ENCODE measurements at regions not wholly inside any gene's neighbourhood (a gene's known extent, or its start where the extent isn't known, plus 50 kb on each side); places are given as distances from the start of the nearest gene placed in this dataset.
A peak's percentile ranks its signal among the peaks of the same experiment; 100 is the strongest.
"Not testable (repeated sequence)": the region's sequence is repeated elsewhere in the genome, so short reads cannot be mapped to it uniquely, and the experiment has no call there.

DNA sequence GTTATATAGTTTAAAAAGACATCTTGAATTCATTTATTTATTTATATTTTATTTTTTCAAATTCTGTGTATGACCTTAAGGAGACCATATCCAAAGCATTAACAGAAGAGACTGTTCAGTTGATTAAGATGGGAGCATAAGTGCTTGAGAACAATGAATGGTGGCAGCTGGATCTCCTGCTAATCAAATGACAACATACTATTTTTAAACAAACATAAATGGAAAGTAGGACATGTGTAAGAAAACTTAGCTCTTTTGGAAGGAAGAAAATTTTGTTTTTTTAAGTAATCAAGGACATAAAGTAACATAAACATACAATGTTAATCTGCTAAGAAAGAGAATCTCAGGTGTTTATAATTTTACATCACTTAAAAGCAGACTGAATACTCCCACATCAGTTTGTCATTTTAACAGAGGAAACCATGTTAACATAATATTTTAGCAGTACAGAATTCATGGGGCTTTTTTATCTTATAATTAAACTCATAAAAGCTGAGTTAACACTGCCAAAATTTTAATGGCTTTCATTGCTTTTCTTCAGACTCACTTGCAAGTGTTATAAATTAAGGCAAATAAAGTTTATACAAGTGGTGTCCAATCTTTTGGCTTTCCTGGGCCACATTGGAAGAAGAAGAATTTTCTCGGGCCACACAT is 95.1 kb downstream of the MAD2L1 start:
- Histone ChIP-seq H3K27ac (ENCODE audit: low read depth, low read length) (no peak overlapping the region), H3K36me3 (ENCODE audit: insufficient read depth, low read length) (no peaks in the 10 kb centered on the region), H3K4me1 (ENCODE audit: control insufficient read depth, insufficient read depth, low read length, unreplicated experiment) (no peaks in the 10 kb centered on the region), H3K79me2 (ENCODE audit: control insufficient read depth, insufficient read depth, low read length, unreplicated experiment) (no peaks in the 10 kb centered on the region), H2AFZ (ENCODE audit: low read length, unreplicated experiment) (no peak overlapping the region), H3K4me3 (ENCODE audit: low read depth, low read length) (no peak overlapping the region), H3K27me3 (ENCODE audit: insufficient read depth, low read length) (no peaks in the 10 kb centered on the region)

DNA sequence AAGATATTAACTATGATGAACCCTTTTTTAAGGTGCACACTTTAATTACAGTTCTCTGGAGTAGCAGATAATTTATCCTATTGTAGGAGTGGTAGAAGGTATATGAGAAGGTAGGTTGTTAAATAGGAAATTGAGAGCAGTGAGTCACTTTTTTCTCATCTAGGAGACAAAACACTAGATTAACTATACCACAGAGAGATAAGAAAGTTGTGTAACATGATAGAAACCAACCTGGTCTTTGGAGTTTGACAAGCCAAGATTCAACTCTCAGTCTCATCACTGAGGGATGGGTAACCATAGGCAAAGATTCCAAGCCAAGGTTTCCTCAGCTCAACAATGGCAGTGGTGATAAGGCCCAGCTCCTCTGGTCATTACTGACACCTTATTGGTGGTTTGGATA is 104.0 kb downstream of the MAD2L1 start:
- Histone ChIP-seq H3K79me2 (ENCODE audit: control insufficient read depth, insufficient read depth, low read length, unreplicated experiment) (no peaks in the 10 kb centered on the region), H3K4me1 (ENCODE audit: control insufficient read depth, insufficient read depth, low read length, unreplicated experiment) (no peaks in the 10 kb centered on the region), H3K4me3 (ENCODE audit: low read depth, low read length) (no peak overlapping the region), H2AFZ (ENCODE audit: low read length, unreplicated experiment) (no peak overlapping the region), H3K36me3 (ENCODE audit: insufficient read depth, low read length) (no peaks in the 10 kb centered on the region), H3K27ac (ENCODE audit: low read depth, low read length) (no peak overlapping the region), H3K27me3 (ENCODE audit: insufficient read depth, low read length) (no peaks in the 10 kb centered on the region)

GRCh38 chr4:119958983-119959382 is 107.7 kb downstream of the MAD2L1 start:
- H3K27me3 ChIP-seq (ENCODE audit: insufficient read depth, low read length), result no peaks in the 10 kb centered on the region
- H3K36me3 ChIP-seq (ENCODE audit: insufficient read depth, low read length), result no peaks in the 10 kb centered on the region
- H3K79me2 ChIP-seq (ENCODE audit: control insufficient read depth, insufficient read depth, low read length, unreplicated experiment), result no peaks in the 10 kb centered on the region
- no peak overlapping the region for H3K27ac ChIP-seq (ENCODE audit: low read depth, low read length)
- H3K4me1 ChIP-seq (ENCODE audit: control insufficient read depth, insufficient read depth, low read length, unreplicated experiment), result no peaks in the 10 kb centered on the region
- H2AFZ ChIP-seq (ENCODE audit: low read length, unreplicated experiment), result no peak overlapping the region
- no peak overlapping the region for H3K4me3 ChIP-seq (ENCODE audit: low read depth, low read length)

DNA sequence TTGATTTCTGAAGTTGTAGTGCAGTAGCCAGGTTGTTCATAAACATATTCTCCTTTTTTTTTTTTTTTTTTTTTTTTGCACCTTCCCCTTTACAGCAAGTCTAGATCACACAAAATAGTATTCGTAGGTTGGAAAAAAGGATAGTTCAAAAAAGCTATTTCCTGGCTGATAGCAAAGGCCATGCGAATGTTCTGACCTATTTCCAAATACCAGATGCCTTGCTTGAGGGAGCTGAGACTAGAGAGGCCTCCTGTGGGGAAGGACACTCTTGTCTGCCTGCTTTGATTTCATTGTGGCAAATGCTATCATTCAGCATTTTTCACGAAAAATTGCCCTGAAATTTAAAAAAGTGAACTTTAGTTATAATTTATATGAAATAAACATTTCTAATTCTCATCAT is 111.4 kb downstream of the MAD2L1 start:
- no peaks in the 10 kb centered on the region for H3K27me3 ChIP-seq (ENCODE audit: insufficient read depth, low read length)
- H3K79me2 ChIP-seq (ENCODE audit: control insufficient read depth, insufficient read depth, low read length, unreplicated experiment), result no peaks in the 10 kb centered on the region
- H3K4me3 ChIP-seq (ENCODE audit: low read depth, low read length), result no peak overlapping the region
- H3K4me1 ChIP-seq (ENCODE audit: control insufficient read depth, insufficient read depth, low read length, unreplicated experiment), result no peaks in the 10 kb centered on the region
- no peak overlapping the region for H2AFZ ChIP-seq (ENCODE audit: low read length, unreplicated experiment)
- H3K27ac ChIP-seq (ENCODE audit: low read depth, low read length), result no peak overlapping the region
- H3K36me3 ChIP-seq (ENCODE audit: insufficient read depth, low read length), result no peaks in the 10 kb centered on the region

- H3K79me2 ChIP-seq (ENCODE audit: control insufficient read depth, insufficient read depth, low read length, unreplicated experiment); H3K4me1 ChIP-seq (ENCODE audit: control insufficient read depth, insufficient read depth, low read length, unreplicated experiment); H2AFZ ChIP-seq (ENCODE audit: low read length, unreplicated experiment); H3K27me3 ChIP-seq (ENCODE audit: insufficient read depth, low read length); H3K4me3 ChIP-seq (ENCODE audit: low read depth, low read length); H3K36me3 ChIP-seq (ENCODE audit: insufficient read depth, low read length); H3K27ac ChIP-seq (ENCODE audit: low read depth, low read length): not testable (repeated sequence)
Observed at GRCh38 chr4:119954487-119954886, 112.2 kb downstream of the MAD2L1 start.

DNA sequence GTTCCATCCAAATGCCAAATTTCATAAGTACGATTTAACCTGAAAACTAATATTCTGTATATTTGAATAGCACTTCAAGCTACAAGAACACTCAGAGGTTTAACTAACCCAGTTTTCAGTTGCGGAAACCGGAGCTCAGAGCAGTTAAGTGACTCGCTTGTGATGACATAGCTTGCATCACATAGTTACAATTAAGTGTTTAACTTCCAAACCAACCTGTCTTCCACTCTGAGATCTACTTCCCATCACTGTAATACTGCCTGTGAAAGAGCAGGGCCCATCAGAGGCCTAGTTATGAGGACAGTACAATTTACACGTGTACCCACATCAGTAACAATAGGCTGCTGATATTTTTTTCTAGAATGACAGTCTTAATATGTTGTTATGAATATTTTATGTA is 120.3 kb downstream of the MAD2L1 start:
- Histone ChIP-seq H3K79me2 (ENCODE audit: control insufficient read depth, insufficient read depth, low read length, unreplicated experiment) (no peaks in the 10 kb centered on the region), H3K27ac (ENCODE audit: low read depth, low read length) (no peak overlapping the region), H3K4me1 (ENCODE audit: control insufficient read depth, insufficient read depth, low read length, unreplicated experiment) (no peaks in the 10 kb centered on the region), H3K4me3 (ENCODE audit: low read depth, low read length) (no peak overlapping the region), H3K36me3 (ENCODE audit: insufficient read depth, low read length) (no peaks in the 10 kb centered on the region), H3K27me3 (ENCODE audit: insufficient read depth, low read length) (no peaks in the 10 kb centered on the region), H2AFZ (ENCODE audit: low read length, unreplicated experiment) (no peak overlapping the region)

GRCh38 chr4:119942806-119943205 is 123.8 kb downstream of the MAD2L1 start:
- peaks cover 2% of the 10 kb centered on the region for H3K4me1 ChIP-seq (ENCODE audit: control insufficient read depth, insufficient read depth, low read length, unreplicated experiment)
- no peak overlapping the region for H3K4me3 ChIP-seq (ENCODE audit: low read depth, low read length)
- no peaks in the 10 kb centered on the region for H3K36me3 ChIP-seq (ENCODE audit: insufficient read depth, low read length)
- H3K27ac ChIP-seq (ENCODE audit: low read depth, low read length), result no peak overlapping the region
- no peaks in the 10 kb centered on the region for H3K27me3 ChIP-seq (ENCODE audit: insufficient read depth, low read length)
- no peak overlapping the region for H2AFZ ChIP-seq (ENCODE audit: low read length, unreplicated experiment)
- no peaks in the 10 kb centered on the region for H3K79me2 ChIP-seq (ENCODE audit: control insufficient read depth, insufficient read depth, low read length, unreplicated experiment)

GRCh38 chr4:119940557-119940956 is 126.1 kb downstream of the MAD2L1 start:
- H2AFZ ChIP-seq (ENCODE audit: low read length, unreplicated experiment), result peak overlapping the region; percentile 92
- H3K27ac ChIP-seq (ENCODE audit: low read depth, low read length), result no peak overlapping the region
- no peaks in the 10 kb centered on the region for H3K36me3 ChIP-seq (ENCODE audit: insufficient read depth, low read length)
- H3K4me1 ChIP-seq (ENCODE audit: control insufficient read depth, insufficient read depth, low read length, unreplicated experiment), result peaks cover 2% of the 10 kb centered on the region
- no peaks in the 10 kb centered on the region for H3K79me2 ChIP-seq (ENCODE audit: control insufficient read depth, insufficient read depth, low read length, unreplicated experiment)
- H3K27me3 ChIP-seq (ENCODE audit: insufficient read depth, low read length), result no peaks in the 10 kb centered on the region
- H3K4me3 ChIP-seq (ENCODE audit: low read depth, low read length), result peak overlapping the region; percentile 21; the same call in 1 of the 2 replicates

GRCh38 chr4:119939071-119939995 is 127.3 kb downstream of the MAD2L1 start:
- H3K27me3 ChIP-seq (ENCODE audit: insufficient read depth, low read length), result no peaks in the 10 kb centered on the region
- no peak overlapping the region for H3K27ac ChIP-seq (ENCODE audit: low read depth, low read length)
- H3K4me1 ChIP-seq (ENCODE audit: control insufficient read depth, insufficient read depth, low read length, unreplicated experiment), result peaks cover 2% of the 10 kb centered on the region
- peak overlapping the region; percentile 84 for H2AFZ ChIP-seq (ENCODE audit: low read length, unreplicated experiment)
- H3K36me3 ChIP-seq (ENCODE audit: insufficient read depth, low read length), result no peaks in the 10 kb centered on the region
- no peak overlapping the region for H3K4me3 ChIP-seq (ENCODE audit: low read depth, low read length)
- no peaks in the 10 kb centered on the region for H3K79me2 ChIP-seq (ENCODE audit: control insufficient read depth, insufficient read depth, low read length, unreplicated experiment)

DNA sequence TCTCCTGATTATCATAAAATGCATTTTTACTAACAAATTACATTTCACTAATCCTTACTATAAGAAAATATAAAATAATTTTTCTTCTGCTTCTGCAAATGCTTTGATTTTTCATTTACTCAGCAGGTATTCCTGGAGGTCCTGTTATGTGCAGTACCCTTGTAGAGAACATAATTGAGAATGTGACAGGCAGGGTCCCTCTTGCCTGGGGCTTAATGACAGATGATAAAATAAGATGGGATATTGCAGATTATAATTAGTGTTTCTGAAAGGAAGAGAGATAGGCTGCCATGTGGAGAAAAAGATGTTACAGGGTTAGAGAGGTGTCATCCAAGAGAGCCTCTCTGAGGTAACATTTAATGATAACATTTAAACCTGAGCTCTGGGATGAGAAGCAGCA is 128.9 kb downstream of the MAD2L1 start:
- no peak overlapping the region for H3K4me3 ChIP-seq (ENCODE audit: low read depth, low read length)
- no peak overlapping the region for H2AFZ ChIP-seq (ENCODE audit: low read length, unreplicated experiment)
- no peaks in the 10 kb centered on the region for H3K27me3 ChIP-seq (ENCODE audit: insufficient read depth, low read length)
- no peak overlapping the region for H3K27ac ChIP-seq (ENCODE audit: low read depth, low read length)
- no peaks in the 10 kb centered on the region for H3K79me2 ChIP-seq (ENCODE audit: control insufficient read depth, insufficient read depth, low read length, unreplicated experiment)
- H3K36me3 ChIP-seq (ENCODE audit: insufficient read depth, low read length), result no peaks in the 10 kb centered on the region
- H3K4me1 ChIP-seq (ENCODE audit: control insufficient read depth, insufficient read depth, low read length, unreplicated experiment), result peaks cover 2% of the 10 kb centered on the region

GRCh38 chr4:119933606-119934005 is 133.0 kb downstream of the MAD2L1 start:
- H3K79me2 ChIP-seq (ENCODE audit: control insufficient read depth, insufficient read depth, low read length, unreplicated experiment), result no peaks in the 10 kb centered on the region
- H3K36me3 ChIP-seq (ENCODE audit: insufficient read depth, low read length), result no peaks in the 10 kb centered on the region
- no peak overlapping the region for H3K4me3 ChIP-seq (ENCODE audit: low read depth, low read length)
- no peaks in the 10 kb centered on the region for H3K4me1 ChIP-seq (ENCODE audit: control insufficient read depth, insufficient read depth, low read length, unreplicated experiment)
- no peak overlapping the region for H3K27ac ChIP-seq (ENCODE audit: low read depth, low read length)
- H2AFZ ChIP-seq (ENCODE audit: low read length, unreplicated experiment), result no peak overlapping the region
- H3K27me3 ChIP-seq (ENCODE audit: insufficient read depth, low read length), result no peaks in the 10 kb centered on the region
